Fibroblast of mammary gland (primary cell): ENCODE measurements at regions not wholly inside any gene's neighbourhood (a gene's known extent, or its start where the extent isn't known, plus 50 kb on each side); places are given as distances from the start of the nearest gene placed in this dataset.

Experiments used
- DNase-seq: peaks from one replicate; pipeline ENCODE4 v3.0.0-alpha.2; 2010; ENCODE audit warnings: low read depth
- H3K4me3 ChIP-seq: 2 replicates; pipeline ENCODE4 v1.5.1; 2011; ENCODE audit warnings: low read depth, mild to moderate bottlenecking, low read length, moderate library complexity; ENCODE audit not compliant: control insufficient read depth
- CTCF ChIP-seq: conservative IDR thresholded peaks from 2 replicates; pipeline ENCODE4 v1.5.1; 2011; ENCODE audit warnings: low read depth, low read length, inconsistent platforms; ENCODE audit not compliant: control insufficient read depth, insufficient read depth

DNA sequence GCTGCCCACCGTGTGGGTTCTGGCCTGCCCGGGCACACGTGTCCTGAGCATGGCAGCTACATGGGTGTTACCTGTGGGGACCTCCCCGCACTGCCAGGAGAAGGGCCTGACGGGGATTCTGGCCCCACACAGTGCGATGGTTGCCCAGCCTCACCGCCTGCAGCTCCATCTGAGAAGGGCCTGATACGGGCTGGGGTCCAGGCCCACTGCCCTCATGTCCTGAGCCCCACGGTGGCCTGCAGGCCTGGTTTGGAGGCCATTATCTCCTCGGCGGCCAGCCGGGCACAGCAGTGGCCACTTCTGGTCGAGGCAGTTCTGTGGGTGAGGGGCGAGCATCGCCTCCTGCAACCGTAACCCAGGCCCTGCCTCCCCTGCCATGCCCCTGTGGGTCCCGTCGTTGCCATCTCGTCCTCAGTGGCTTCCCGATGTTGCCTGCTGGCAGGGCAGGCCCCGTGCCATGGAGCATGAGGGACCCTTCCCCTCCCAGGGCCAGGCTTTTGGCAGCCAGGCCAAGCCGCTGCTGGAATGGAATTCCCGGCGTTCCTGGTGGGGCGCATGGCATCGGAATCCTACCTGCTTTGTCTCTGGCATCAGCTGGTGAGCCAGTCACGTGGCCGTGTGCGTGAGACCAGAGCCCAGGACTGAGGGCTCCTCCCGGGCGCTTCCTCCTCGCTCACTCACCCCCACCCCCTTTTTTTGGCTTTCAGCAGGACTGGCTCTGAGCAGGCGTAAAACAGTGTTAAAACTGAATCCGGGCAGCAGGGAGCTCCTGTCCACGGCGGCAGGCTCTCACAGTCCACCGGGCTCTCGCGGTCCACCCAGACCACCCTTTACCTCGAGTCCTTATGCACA is 71.9 kb upstream of the PPARA start:
- peak overlapping the region; percentile 94 for H3K4me3 ChIP-seq
- DNase-seq = peak; percentile 77
- TF ChIP-seq CTCF = no peak

- TF ChIP-seq CTCF = no peak
- no peak for DNase-seq
- peak overlapping the region; percentile 94 for H3K4me3 ChIP-seq
Observed at GRCh38 chr22:46079093-46079860, 71.0 kb upstream of the PPARA start.

GRCh38 chr22:46079861-46080821 is 70.2 kb upstream of the PPARA start:
- DNase-seq = peak; percentile 86
- TF ChIP-seq CTCF = no peak
- peak overlapping the region; percentile 94 for H3K4me3 ChIP-seq

DNA sequence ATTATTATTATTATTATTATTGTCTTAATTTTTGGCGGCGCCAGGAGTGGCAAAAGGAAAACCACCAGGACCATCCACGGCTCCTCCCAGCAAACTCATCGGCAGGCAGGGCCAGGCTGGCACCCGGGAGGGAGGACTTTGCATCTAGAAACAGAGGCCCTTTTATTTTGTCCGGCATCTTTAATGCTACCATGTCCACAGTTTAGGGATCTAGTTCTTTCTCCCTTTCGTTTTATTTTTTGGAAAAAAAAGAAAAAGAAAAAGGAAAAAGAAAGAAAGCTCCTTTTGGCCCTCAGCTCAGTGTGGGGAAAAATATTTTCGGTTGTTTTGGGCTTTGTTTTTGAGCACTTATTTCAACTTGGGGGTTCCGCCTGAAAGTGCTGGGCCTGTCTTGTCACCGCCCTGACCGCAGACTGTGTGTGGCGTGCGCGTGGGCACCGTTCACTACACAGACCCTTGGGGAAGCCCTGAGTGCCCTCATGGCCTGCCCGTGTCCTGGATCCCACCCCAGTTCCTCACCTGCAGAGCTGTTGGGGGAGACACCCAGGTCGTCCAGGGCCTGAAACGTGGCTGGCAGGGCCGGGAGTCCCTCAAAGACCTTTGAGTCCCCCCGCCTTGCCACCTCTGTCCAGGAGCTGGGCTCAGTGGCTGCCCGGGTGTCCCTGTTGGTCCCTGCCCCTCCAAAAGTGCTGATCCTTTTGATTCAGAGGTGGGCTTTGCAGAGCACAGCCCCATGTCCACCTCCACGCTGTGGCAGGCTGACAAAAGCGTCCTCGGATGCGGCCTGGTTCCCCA is 69.1 kb upstream of the PPARA start:
- DNase-seq = no peak

GRCh38 chr22:46081831-46082210 is 68.5 kb upstream of the PPARA start:
- DNase-seq = no peak
- H3K4me3 ChIP-seq = peak overlapping the region; percentile 94

More for the DNA sequence above, 69.1 kb upstream of the PPARA start:
- no peak for TF ChIP-seq CTCF
- H3K4me3 ChIP-seq = peak overlapping the region; percentile 94

More at GRCh38 chr22:46081831-46082210, 68.5 kb upstream of the PPARA start:
- TF ChIP-seq CTCF = no peak
